ENCODE measurements at regions not wholly inside any gene's neighbourhood (a gene's known extent, or its start where the extent isn't known, plus 50 kb on each side); places are given as distances from the start of the nearest gene placed in this dataset.

DNA sequence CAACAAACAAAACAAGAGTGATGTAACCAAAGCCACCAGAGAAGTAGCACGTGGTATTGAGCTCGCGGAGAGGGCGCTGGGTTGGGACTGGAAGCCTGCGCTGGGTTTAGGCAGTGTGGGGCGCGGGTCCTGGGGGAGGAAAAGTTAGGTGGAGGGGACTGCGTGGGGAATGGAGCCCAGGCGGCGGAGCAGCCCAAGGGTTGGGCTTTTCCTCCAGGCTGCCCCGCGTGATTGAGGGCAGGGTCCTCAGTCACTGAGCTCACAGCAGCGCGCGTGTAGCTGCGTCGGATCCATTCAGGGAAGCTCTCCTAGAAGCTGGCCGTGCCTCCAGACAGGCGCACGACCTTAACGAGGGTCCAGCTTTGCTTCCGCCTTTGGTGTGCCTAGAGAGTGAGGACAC, 357.4 kb downstream of the GALR1 start:
- TF ChIP-seq POLR2A (IDR thresholded peaks at IDR 0.05; ENCODE audit: low read depth, low read length) (no peak), POLR2AphosphoS5 (IDR thresholded peaks at IDR 0.05; ENCODE audit: low read depth, low read length) (no peak)

Data from GM12892 (cell line).